GM12878 (cell line): ENCODE measurements at regions not wholly inside any gene's neighbourhood (a gene's known extent, or its start where the extent isn't known, plus 50 kb on each side); places are given as distances from the start of the nearest gene placed in this dataset.

ENCODE experiments used
- ATAC-seq: fragments of 200-7000 bp; cut with Tn5 transposase; 3 replicates; pipeline ENCODE4 v1.9.1; 2020; ENCODE audit warnings: mild to moderate bottlenecking, moderate library complexity
- BruUV-seq: library from RNA; stranded (reverse); fragments of 400-500 nt; replicated peaks from 2 replicates; lab custom pipeline; 2021; lab: Mats Ljungman, UMichigan
- CTCF ChIA-PET: fragments of 300-600 bp; sonication (Branson Sonifier 250); formaldehyde crosslinking; extraction: SDS; loops from one replicate; lab custom pipeline; 2021; ENCODE audit warnings: inconsistent platforms; lab: Yijun Ruan, JAX
- POLR2A ChIA-PET: fragments of 350-600 bp; formaldehyde crosslinking; extraction: SDS; loops from one replicate; lab custom pipeline; 2021; ENCODE audit warnings: inconsistent platforms; lab: Charles Lee
- RAD21 ChIA-PET: fragments of 300-600 bp; sonication (Branson Sonifier 250); formaldehyde crosslinking; loops from one replicate; lab custom pipeline; 2023; ENCODE audit warnings: antibody characterized with exemption; ENCODE audit not compliant: unreplicated experiment; lab: Charles Lee
- SMC1A ChIA-PET: fragments of 300-600 bp; sonication (Branson Sonifier 250); formaldehyde crosslinking; loops from one replicate; lab custom pipeline; 2023; ENCODE audit not compliant: unreplicated experiment, uncharacterized antibody; lab: Charles Lee
- DNase-seq: peaks from one replicate; pipeline ENCODE4 v3.0.0-alpha.2; 2011; ENCODE audit warnings: low read depth, low spot score
- FAIRE-seq: peaks from 3 replicates; lab custom pipeline; 2011; peaks lifted over from hg19 to GRCh38; lab: Jason Lieb, UNC
- H2AFZ ChIP-seq: 2 replicates; pipeline ENCODE4 v1.6.0; 2011; ENCODE audit warnings: low read depth, low read length, control low read depth; ENCODE audit not compliant: control insufficient read depth
- H3K27ac ChIP-seq: 2 replicates; pipeline ENCODE4 v1.5.1; 2011; ENCODE audit warnings: control low read depth; ENCODE audit not compliant: control insufficient read depth, insufficient read depth
- H3K27me3 ChIP-seq, 2 experiments: replicated peaks in 1 of 2; 2 replicates each; pipeline versions ENCODE4 v1.6.0 to v1.6.1; 2011; ENCODE audit warnings: low read length in 1 of 2; ENCODE audit not compliant: control insufficient read depth in 2 of 2, insufficient read depth in 2 of 2
- H3K36me3 ChIP-seq, 2 experiments: 2 replicates each; pipeline ENCODE4 v1.5.1; 2011; ENCODE audit warnings: low read length in 1 of 2; ENCODE audit not compliant: control insufficient read depth in 2 of 2, insufficient read depth in 2 of 2
- H3K4me1 ChIP-seq: 2 replicates; pipeline ENCODE4 v1.6.1; 2011; ENCODE audit warnings: mild to moderate bottlenecking, low read length, moderate library complexity, mixed read lengths; ENCODE audit not compliant: control insufficient read depth, insufficient read depth
- H3K4me2 ChIP-seq: 2 replicates; pipeline ENCODE4 v1.6.0; 2011; ENCODE audit warnings: control low read depth; ENCODE audit not compliant: control insufficient read depth, insufficient read depth
- H3K4me3 ChIP-seq: fragments of 200-600 bp; sonication (generic); 2 replicates; pipeline ENCODE4 v1.5.1; 2016
- H3K79me2 ChIP-seq: 2 replicates; pipeline ENCODE4 v1.6.0; 2011; ENCODE audit warnings: low read length; ENCODE audit not compliant: control insufficient read depth, insufficient read depth
- H3K9ac ChIP-seq: 2 replicates; pipeline ENCODE4 v1.8.0; 2011; ENCODE audit warnings: low read length, control low read depth, mixed read lengths; ENCODE audit not compliant: control insufficient read depth, insufficient read depth
- H3K9me3 ChIP-seq: replicated peaks from 3 replicates; pipeline ENCODE4 v1.5.1; 2011; ENCODE audit warnings: mild to moderate bottlenecking, low read length; ENCODE audit not compliant: control insufficient read depth, insufficient read depth
- H4K20me1 ChIP-seq: 2 replicates; pipeline ENCODE4 v1.6.0; 2011; ENCODE audit not compliant: control insufficient read depth, insufficient read depth
- BMI1 ChIP-seq: fragments of 450-650 bp; IDR thresholded peaks from 2 replicates; pipeline ENCODE4 v1.6.1; 2016; ENCODE audit warnings: mild to moderate bottlenecking, moderate library complexity, borderline replicate concordance
- CREB1 ChIP-seq: IDR thresholded peaks from 2 replicates; pipeline ENCODE4 v1.6.1; 2012; ENCODE audit warnings: low read depth, mild to moderate bottlenecking, inconsistent platforms
- EED ChIP-seq: sonication (generic); IDR thresholded peaks from 2 replicates; pipeline ENCODE4 v1.6.1; 2016; ENCODE audit warnings: antibody characterized with exemption, low read depth
- ESRRA ChIP-seq: IDR thresholded peaks from 2 replicates; pipeline ENCODE4 v1.6.1; 2012; ENCODE audit warnings: mild to moderate bottlenecking, low read length, improper control_type of control experiment
- EZH2 ChIP-seq: IDR thresholded peaks from 2 replicates; pipeline ENCODE4 v1.6.1; 2012; ENCODE audit warnings: low read depth, mild to moderate bottlenecking, control low read depth, inconsistent platforms, low read length, borderline replicate concordance; ENCODE audit not compliant: control insufficient read depth
- MYB ChIP-seq: fragments of 150-350 bp; IDR thresholded peaks from 2 replicates; pipeline ENCODE4 v1.6.1; 2014; ENCODE audit warnings: mild to moderate bottlenecking, low read depth, low read length, borderline replicate concordance
- NRF1 ChIP-seq: conservative IDR thresholded peaks from 2 replicates; pipeline ENCODE4 v1.6.1; 2011; ENCODE audit warnings: mild to moderate bottlenecking, low read depth, low read length, improper control_type of control experiment
- SMC3 ChIP-seq: IDR thresholded peaks from 2 replicates; pipeline ENCODE4 v1.6.1; 2011; ENCODE audit warnings: low read length, improper control_type of control experiment, borderline replicate concordance
- SREBF1 ChIP-seq: IDR thresholded peaks from 2 replicates; pipeline ENCODE4 v1.6.1; 2012; ENCODE audit warnings: mild to moderate bottlenecking, low read length
- ZNF622 ChIP-seq: fragments of 450-650 bp; IDR thresholded peaks from 2 replicates; pipeline ENCODE4 v1.6.1; 2017; ENCODE audit warnings: mild to moderate bottlenecking, inconsistent platforms
- WGBS: methylation state at CpG from one replicate; pipeline ENCODE4 v1.1.6; 2016; ENCODE audit warnings: low lambda C conversion rate; ENCODE audit not compliant: insufficient replicate concordance, insufficient coverage; ENCODE audit errors: missing lambda C conversion rate; 5-methylcytosine and 5-hydroxymethylcytosine counted together
- in situ Hi-C: fragments of 300-500 bp; cut with MboI; formaldehyde crosslinking; loops from 9 replicates; pipeline ENCODE4 v1.14.3; 2018; ENCODE audit warnings: mixed read lengths
- intact Hi-C: fragments of 100-400 bp; cut with micrococcal nuclease; formaldehyde crosslinking; loops from one replicate; pipeline ENCODE4 v1.14.2; 2022; ENCODE audit not compliant: unreplicated experiment

DNA sequence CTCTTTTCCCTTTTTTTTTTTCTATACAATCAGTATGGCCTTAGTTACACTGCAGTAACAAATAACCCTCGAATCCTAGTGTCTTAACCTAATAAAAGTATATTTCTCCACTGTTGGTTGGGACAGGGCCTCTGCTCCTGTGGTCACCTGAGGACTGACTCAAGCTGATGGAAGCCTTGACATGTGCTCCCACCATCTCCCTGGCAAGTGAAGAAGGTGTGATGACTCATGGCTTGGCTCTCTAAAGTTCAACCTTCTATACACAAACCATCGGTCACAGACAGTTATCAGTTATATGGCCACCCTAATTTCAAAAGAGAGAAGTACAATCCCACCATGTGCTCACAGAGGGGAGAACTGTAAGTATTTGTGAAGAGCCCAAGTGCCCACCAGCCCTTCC is 65.8 kb upstream of the CACNA2D3 start:
- intact Hi-C loops = no loop called here
- in situ Hi-C loops = no loop called here
- Histone ChIP-seq H3K4me3 (no peak overlapping the region), H3K4me1 (no peaks in the 10 kb centered on the region), H3K27me3 (no peaks in the 10 kb centered on the region), H3K9me3 (no peaks in the 10 kb centered on the region), H3K36me3 (no peaks in the 10 kb centered on the region), H3K9ac (no peak overlapping the region), H3K27ac (no peak overlapping the region), H3K79me2 (no peaks in the 10 kb centered on the region), H2AFZ (no peak overlapping the region), H4K20me1 (no peaks in the 10 kb centered on the region), H3K4me2 (no peak overlapping the region)
- FAIRE-seq = no peak
- ATAC-seq = no peak
- BruUV-seq = no TSS peak
- SMC1A ChIA-PET = no interaction called here
- DNase-seq = no peak
- CTCF ChIA-PET = no interaction called here
- TF ChIP-seq CREB1 = no peak
- TF ChIP-seq MYB = no peak
- TF ChIP-seq BMI1 = no peak
- no peak for TF ChIP-seq ZNF622
- no peak for TF ChIP-seq EZH2
- 26% methylated on average over 2 of the region's 2 CpGs for WGBS
- RAD21 ChIA-PET = no interaction called here
- POLR2A ChIA-PET = no interaction called here

DNA sequence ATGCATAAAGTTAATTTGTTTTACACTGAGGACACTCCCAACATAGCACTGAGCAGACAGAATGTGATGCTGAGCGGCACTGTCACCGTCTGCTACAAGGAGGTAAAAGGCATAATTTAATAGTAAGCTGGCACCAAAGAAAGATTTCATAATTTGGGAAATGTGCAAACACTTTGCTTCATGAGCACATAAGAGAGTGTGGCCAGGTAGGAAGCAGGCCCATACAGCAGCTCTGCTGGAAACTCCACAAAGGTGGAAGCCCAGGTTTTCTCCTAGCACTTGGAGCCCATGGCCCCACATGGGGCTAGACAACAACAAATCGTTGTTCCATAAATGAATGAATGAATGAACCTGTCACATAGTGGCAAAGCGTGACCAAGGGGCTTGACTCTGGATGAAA is 68.5 kb upstream of the CACNA2D3 start:
- Histone ChIP-seq H3K4me2 (no peak overlapping the region), H3K27ac (no peak overlapping the region), H4K20me1 (no peaks in the 10 kb centered on the region), H3K27me3 (no peaks in the 10 kb centered on the region), H3K79me2 (no peaks in the 10 kb centered on the region), H3K4me3 (no peak overlapping the region), H3K9ac (no peak overlapping the region), H3K9me3 (no peaks in the 10 kb centered on the region), H3K4me1 (no peaks in the 10 kb centered on the region), H2AFZ (no peak overlapping the region), H3K36me3 (no peaks in the 10 kb centered on the region)
- TF ChIP-seq NRF1 (no peak), EED (no peak), SMC3 (no peak), SREBF1 (no peak), ESRRA (no peak)
- ChIA-PET SMC1A (interaction anchor here (1.7 kb wide), 1 partner anchor 9 kb away, joined by 6 read pairs; no protein-coding TSS in a partner anchor), CTCF (no interaction called here), POLR2A (no interaction called here), RAD21 (no interaction called here)
- BruUV-seq = no TSS peak
- no peak for FAIRE-seq
- in situ Hi-C loops = no loop called here
- ATAC-seq = no peak
- intact Hi-C loops = no loop called here
- DNase-seq = no peak
- WGBS = 14% methylated on average over 4 of the region's 4 CpGs
